Common myeloid progenitor, CD34-positive (primary cell): ENCODE measurements at regions not wholly inside any gene's neighbourhood (a gene's known extent, or its start where the extent isn't known, plus 50 kb on each side); places are given as distances from the start of the nearest gene placed in this dataset.

Experiments used
- CTCF ChIA-PET: fragments of 350-600 bp; sonication (Branson Sonifier 250); formaldehyde crosslinking; loops from one replicate; lab custom pipeline; 2021; ENCODE audit warnings: antibody characterized with exemption; lab: Charles Lee
- POLR2A ChIA-PET: fragments of 350-600 bp; sonication (Branson Sonifier 250); formaldehyde crosslinking; loops from one replicate; lab custom pipeline; 2021; ENCODE audit warnings: antibody characterized with exemption; lab: Charles Lee
- DNase-seq, 3 donors: peaks; one replicate each; pipeline versions ENCODE4 v3.0.0 to v3.0.0-alpha.2; 2013
- H3K27ac ChIP-seq, 2 experiments: 1 replicate in 1 of 2; 2 replicates in 1 of 2; pipeline ENCODE4 v1.7.0; 2013; ENCODE audit warnings: inconsistent platforms in 2 of 2, low read length in 2 of 2, mild to moderate bottlenecking in 2 of 2, low read depth in 1 of 2, moderate library complexity in 1 of 2; ENCODE audit not compliant: severe bottlenecking in 2 of 2, insufficient read depth in 1 of 2, poor library complexity in 1 of 2
- H3K27me3 ChIP-seq, 5 experiments: replicated peaks in 2 of 5; 1 replicate in 3 of 5; 2 replicates in 2 of 5; pipeline versions ENCODE4 v1.6.1 to v1.7.0; 2013; ENCODE audit warnings: low read length in 4 of 5, mild to moderate bottlenecking in 2 of 5, moderate library complexity in 2 of 5, inconsistent platforms in 1 of 5; ENCODE audit not compliant: insufficient read depth in 5 of 5, control insufficient read depth in 4 of 5
- H3K36me3 ChIP-seq, 4 experiments: 1 replicate in 2 of 4; 2 replicates in 2 of 4; pipeline versions ENCODE4 v1.6.1 to v1.7.0; 2013; ENCODE audit warnings: low read length in 3 of 4, control low read depth in 1 of 4, mild to moderate bottlenecking in 1 of 4; ENCODE audit not compliant: control insufficient read depth in 4 of 4, insufficient read depth in 4 of 4
- H3K4me1 ChIP-seq, 4 experiments: 1 replicate in 3 of 4; 2 replicates in 1 of 4; pipeline versions ENCODE4 v1.6.1 to v1.7.1; 2013; ENCODE audit warnings: low read length in 3 of 4, mild to moderate bottlenecking in 3 of 4, control low read depth in 1 of 4, inconsistent platforms in 1 of 4, moderate library complexity in 1 of 4; ENCODE audit not compliant: control insufficient read depth in 4 of 4, insufficient read depth in 4 of 4; ENCODE audit errors: control extremely low read depth in 1 of 4
- H3K4me3 ChIP-seq, 7 experiments: 1 replicate in 4 of 7; 2 replicates in 3 of 7; pipeline versions ENCODE4 v1.5.1 to v1.7.0; 2013; ENCODE audit warnings: mild to moderate bottlenecking in 7 of 7, low read length in 6 of 7, moderate library complexity in 6 of 7, inconsistent platforms in 2 of 7, low read depth in 2 of 7, control low read depth in 1 of 7; ENCODE audit not compliant: insufficient read depth in 4 of 7, control insufficient read depth in 1 of 7; ENCODE audit errors: extremely low read depth in 1 of 7
- H3K9me3 ChIP-seq, 5 experiments: 1 replicate in 4 of 5; 2 replicates in 1 of 5; pipeline versions ENCODE4 v1.6.1 to v1.7.1; 2013; ENCODE audit warnings: low read length in 4 of 5, mild to moderate bottlenecking in 2 of 5, inconsistent platforms in 1 of 5, low read depth in 1 of 5, moderate library complexity in 1 of 5; ENCODE audit not compliant: control insufficient read depth in 4 of 5, insufficient read depth in 2 of 5; ENCODE audit errors: control extremely low read depth in 1 of 5
- WGBS: methylation state at CpG from one replicate; pipeline ENCODE4 v1.1.5; 2013; ENCODE audit not compliant: insufficient coverage; 5-methylcytosine and 5-hydroxymethylcytosine counted together

DNA sequence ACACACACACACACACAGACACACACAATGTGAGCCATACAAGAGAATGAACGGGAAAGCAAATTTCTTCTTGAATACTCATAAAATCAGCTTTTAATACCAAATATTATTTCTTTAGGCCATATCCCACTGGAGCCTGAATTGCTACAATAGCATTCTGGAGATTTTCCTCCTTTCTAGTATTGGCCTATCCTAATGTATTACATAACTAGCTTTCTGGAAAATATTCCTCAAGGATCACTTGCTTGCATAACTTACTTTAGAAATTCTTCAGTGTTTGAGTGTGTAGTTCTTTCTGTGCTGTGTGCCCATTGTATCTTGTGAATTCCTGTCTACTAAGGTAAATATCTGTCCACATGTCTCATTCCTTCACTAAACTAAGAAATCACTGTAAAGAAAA lies 351.0 kb upstream of the MCTP2 start:
- H3K4me1 ChIP-seq, result peaks cover 2 to 12% (median 8%) of the 10 kb centered on the region in 4 experiments
- POLR2A ChIA-PET, result no interaction called here
- CTCF ChIA-PET, result interaction anchor here (1.3 to 1.6 kb wide), 2 partner anchors 10 to 13 kb away, joined by 3 read pairs; no protein-coding TSS in a partner anchor
- H3K27ac ChIP-seq, result no peak overlapping the region
- no peaks in the 10 kb centered on the region for H3K36me3 ChIP-seq
- no peaks in the 10 kb centered on the region for H3K27me3 ChIP-seq
- DNase-seq, result no peak
- H3K4me3 ChIP-seq, result no peak overlapping the region
- no peaks in the 10 kb centered on the region for H3K9me3 ChIP-seq
- WGBS, result 83% methylated on average over 1 of the region's 1 CpG

DNA sequence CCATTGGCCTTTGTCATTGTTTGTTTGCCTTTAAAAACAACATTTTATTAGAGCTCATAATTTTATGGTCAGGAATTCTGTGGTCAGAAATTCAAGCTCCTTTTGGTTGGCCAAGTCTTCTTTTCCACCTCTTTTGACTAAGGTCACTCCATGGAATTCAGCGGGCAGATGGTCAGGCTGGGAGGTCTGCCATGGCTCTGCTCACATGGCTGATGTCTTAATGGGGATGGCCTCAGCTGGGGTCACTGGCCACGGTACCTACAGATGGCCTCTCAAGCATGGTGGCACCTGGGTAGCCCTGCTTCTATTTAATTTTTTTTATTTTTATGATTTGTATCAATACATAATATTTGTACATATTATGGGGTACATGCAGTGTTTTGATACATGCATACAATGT lies 360.8 kb upstream of the MCTP2 start:
- no peak overlapping the region for H3K4me3 ChIP-seq
- POLR2A ChIA-PET, result no interaction called here
- 100% methylated on average over 2 of the region's 2 CpGs for WGBS
- peaks cover 0 to 2% (median 0%) of the 10 kb centered on the region in 4 experiments for H3K4me1 ChIP-seq
- CTCF ChIA-PET, result no interaction called here
- no peak for DNase-seq
- no peaks in the 10 kb centered on the region for H3K36me3 ChIP-seq
- peaks cover 0 to 2% (median 0%) of the 10 kb centered on the region in 5 experiments for H3K9me3 ChIP-seq
- no peak overlapping the region for H3K27ac ChIP-seq
- H3K27me3 ChIP-seq, result no peaks in the 10 kb centered on the region

GRCh38 chr15:93866948-93867347 lies 364.4 kb upstream of the MCTP2 start:
- H3K4me1 ChIP-seq, result peaks cover 6 to 24% (median 16%) of the 10 kb centered on the region in 4 experiments
- H3K27me3 ChIP-seq, result no peaks in the 10 kb centered on the region
- no peak overlapping the region for H3K4me3 ChIP-seq
- peaks cover 0 to 2% (median 0%) of the 10 kb centered on the region in 5 experiments for H3K9me3 ChIP-seq
- ChIA-PET POLR2A (no interaction called here), CTCF (interaction anchor here (1.5 kb wide), 1 partner anchor 13 kb away, joined by 3 read pairs; no protein-coding TSS in a partner anchor)
- DNase-seq, result no peak
- H3K27ac ChIP-seq, result no peak overlapping the region
- H3K36me3 ChIP-seq, result no peaks in the 10 kb centered on the region
- WGBS, result 100% methylated on average over 1 of the region's 1 CpG

GRCh38 chr15:93866476-93866875 lies 364.9 kb upstream of the MCTP2 start:
- ChIA-PET POLR2A (no interaction called here), CTCF (interaction anchor here (1.5 kb wide), 1 partner anchor 13 kb away, joined by 3 read pairs; no protein-coding TSS in a partner anchor)
- 100% methylated on average over 3 of the region's 6 CpGs for WGBS
- Histone ChIP-seq H3K4me3 (no peak overlapping the region), H3K9me3 (peaks cover 0 to 2% (median 0%) of the 10 kb centered on the region in 5 experiments), H3K27ac (no peak overlapping the region), H3K4me1 (peaks cover 9 to 29% (median 20%) of the 10 kb centered on the region in 4 experiments), H3K27me3 (no peaks in the 10 kb centered on the region), H3K36me3 (no peaks in the 10 kb centered on the region)
- DNase-seq, result no peak

- no peaks in the 10 kb centered on the region for H3K27me3 ChIP-seq
- peaks cover 14 to 37% (median 26%) of the 10 kb centered on the region in 4 experiments for H3K4me1 ChIP-seq
- POLR2A ChIA-PET, result no interaction called here
- DNase-seq, result peak in 1 of 3 donors; percentile 8
- 100% methylated on average over 1 of the region's 4 CpGs for WGBS
- H3K36me3 ChIP-seq, result no peaks in the 10 kb centered on the region
- H3K9me3 ChIP-seq, result no peaks in the 10 kb centered on the region
- H3K27ac ChIP-seq, result no peak overlapping the region
- CTCF ChIA-PET, result no interaction called here
- H3K4me3 ChIP-seq, result no peak overlapping the region
These were observed 365.8 kb upstream of the MCTP2 start for GRCh38 chr15:93865586-93865985.

DNA sequence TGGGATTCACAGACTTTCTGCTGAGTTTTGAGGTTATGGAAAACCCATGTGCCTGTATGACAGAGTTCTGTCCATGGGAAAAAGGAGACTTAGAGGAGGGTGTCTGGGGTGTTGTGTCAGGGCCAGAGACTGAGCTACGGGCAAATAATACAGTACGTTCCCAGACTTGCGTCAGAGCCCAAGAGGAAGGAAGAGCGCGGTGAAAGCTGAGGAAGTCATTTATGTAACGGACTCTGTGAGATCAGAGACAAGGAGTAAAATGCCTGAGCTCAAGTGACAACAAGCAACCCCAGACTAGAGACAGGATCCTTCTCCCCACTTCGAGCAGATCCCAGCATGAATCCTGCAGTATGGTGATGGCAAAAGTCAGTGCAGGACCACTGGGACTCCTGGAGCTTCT lies 368.6 kb upstream of the MCTP2 start:
- Histone ChIP-seq H3K4me1 (peaks cover 14 to 37% (median 26%) of the 10 kb centered on the region in 4 experiments), H3K36me3 (no peaks in the 10 kb centered on the region), H3K27me3 (no peaks in the 10 kb centered on the region), H3K27ac (peak overlapping the region; percentile 6 to 25), H3K4me3 (peak overlapping the region in 6 of 7 experiments; percentile 1 to 65 (median 34)), H3K9me3 (no peaks in the 10 kb centered on the region)
- CTCF ChIA-PET, result no interaction called here
- peak; percentile 82 to 91 (median 88) for DNase-seq
- POLR2A ChIA-PET, result interaction anchor here (0.6 to 1.4 kb wide), 2 partner anchors 123 to 685 kb away, joined by 3 to 6 read pairs; no protein-coding TSS in a partner anchor
- WGBS, result 0% methylated on average over 7 of the region's 7 CpGs

GRCh38 chr15:93861956-93862741 lies 369.2 kb upstream of the MCTP2 start:
- 69% methylated on average over 2 of the region's 5 CpGs for WGBS
- H3K27me3 ChIP-seq, result no peaks in the 10 kb centered on the region
- peak overlapping the region in 1 of 2 experiments; percentile 25 for H3K27ac ChIP-seq
- peaks cover 14 to 37% (median 26%) of the 10 kb centered on the region in 4 experiments for H3K4me1 ChIP-seq
- peak overlapping the region in 5 of 7 experiments; percentile 1 to 65 (median 35) for H3K4me3 ChIP-seq
- ChIA-PET CTCF (no interaction called here), POLR2A (interaction anchor here (1.4 kb wide), 1 partner anchor 124 kb away, joined by 6 read pairs; no protein-coding TSS in a partner anchor)
- H3K36me3 ChIP-seq, result no peaks in the 10 kb centered on the region
- DNase-seq, result peak in 2 of 3 donors; percentile 35 to 51
- no peaks in the 10 kb centered on the region for H3K9me3 ChIP-seq
